ENCODE measurements at regions not wholly inside any gene's neighbourhood (a gene's known extent, or its start where the extent isn't known, plus 50 kb on each side); places are given as distances from the start of the nearest gene placed in this dataset.

- peak; percentile 72 for DNase-seq
Observed at GRCh38 chr12:5200278-5201087, 156.8 kb downstream of the KCNA5 start.

- DNase-seq, result peak; percentile 78
Observed at GRCh38 chr12:5201554-5202218, 158.0 kb downstream of the KCNA5 start.

- DNase-seq, result no peak
Observed at GRCh38 chr12:5203274-5203673, 159.6 kb downstream of the KCNA5 start.

- no peak for DNase-seq
Observed at GRCh38 chr12:5203720-5204119, 160.0 kb downstream of the KCNA5 start.

- peak; percentile 24 for DNase-seq
Observed at GRCh38 chr12:5204271-5204670, 160.6 kb downstream of the KCNA5 start.

GRCh38 chr12:5204831-5205230 lies 161.2 kb downstream of the KCNA5 start:
- no peak for DNase-seq

GRCh38 chr12:5206401-5207175 lies 162.9 kb downstream of the KCNA5 start:
- DNase-seq, result no peak

GRCh38 chr12:5210179-5210922 lies 166.7 kb downstream of the KCNA5 start:
- no peak for DNase-seq

GRCh38 chr12:5210923-5211290 lies 167.2 kb downstream of the KCNA5 start:
- DNase-seq, result no peak

GRCh38 chr12:5213336-5213735 lies 169.7 kb downstream of the KCNA5 start:
- DNase-seq, result no peak

GRCh38 chr12:5213990-5214389 lies 170.3 kb downstream of the KCNA5 start:
- DNase-seq, result no peak

- DNase-seq, result no peak
Observed at GRCh38 chr12:5217936-5218335, 174.3 kb downstream of the KCNA5 start.

GRCh38 chr12:5220099-5220498 lies 176.4 kb downstream of the KCNA5 start:
- no peak for DNase-seq

GRCh38 chr12:5220835-5221234 lies 177.2 kb downstream of the KCNA5 start:
- DNase-seq, result no peak

- DNase-seq, result no peak
Observed at GRCh38 chr12:5222011-5222461, 178.4 kb downstream of the KCNA5 start.

GRCh38 chr12:5222729-5223128 lies 179.1 kb downstream of the KCNA5 start:
- DNase-seq, result no peak

- no peak for DNase-seq
Observed at GRCh38 chr12:5223881-5224280, 180.2 kb downstream of the KCNA5 start.

GRCh38 chr12:5226581-5226980 lies 182.9 kb downstream of the KCNA5 start:
- no peak for DNase-seq

- DNase-seq, result no peak
Observed at GRCh38 chr12:5227708-5228373, 184.2 kb downstream of the KCNA5 start.

- DNase-seq, result no peak
Observed at GRCh38 chr12:5230156-5230555, 186.5 kb downstream of the KCNA5 start.

- DNase-seq, result no peak
Observed at GRCh38 chr12:5230861-5231260, 187.2 kb downstream of the KCNA5 start.

GRCh38 chr12:5232291-5232690 lies 188.6 kb downstream of the KCNA5 start:
- DNase-seq, result no peak
